CD4-positive, alpha-beta T cell (primary cell): ENCODE measurements at regions not wholly inside any gene's neighbourhood (a gene's known extent, or its start where the extent isn't known, plus 50 kb on each side); places are given as distances from the start of the nearest gene placed in this dataset.

Experiments
- ATAC-seq: fragments of 200-7000 bp; cut with Tn5 transposase; one replicate; pipeline ENCODE4 v1.10.0; 2022; ENCODE audit warnings: mild to moderate bottlenecking; ENCODE audit not compliant: poor library complexity
- CTCF ChIA-PET: fragments of 350-600 bp; sonication (Branson Sonifier 250); formaldehyde crosslinking; loops from one replicate; lab custom pipeline; 2021; ENCODE audit warnings: antibody characterized with exemption, inconsistent platforms; lab: Charles Lee
- POLR2A ChIA-PET: fragments of 350-600 bp; sonication (Branson Sonifier 250); formaldehyde crosslinking; loops from one replicate; lab custom pipeline; 2021; ENCODE audit warnings: antibody characterized with exemption, inconsistent platforms; lab: Charles Lee
- DNase-seq, 14 experiments: peaks; one replicate each; pipeline ENCODE4 v3.0.0-alpha.2; 2013 to 2020; ENCODE audit warnings: mixed read lengths in 2 of 14
- H3K27ac ChIP-seq, 2 donors: one replicate each; pipeline versions ENCODE4 v1.5.1 to v1.7.0; 2013; ENCODE audit warnings: low read length in 2 of 2, low read depth in 1 of 2, mild to moderate bottlenecking in 1 of 2
- H3K27me3 ChIP-seq, 2 experiments: 1 replicate in 1 of 2; 2 replicates in 1 of 2; pipeline versions ENCODE4 v1.6.1 to v1.7.0; 2013; ENCODE audit warnings: low read length in 2 of 2, control low read depth in 1 of 2, mild to moderate bottlenecking in 1 of 2, moderate library complexity in 1 of 2; ENCODE audit not compliant: insufficient read depth in 2 of 2, control insufficient read depth in 1 of 2
- H3K36me3 ChIP-seq: one replicate; pipeline ENCODE4 v1.6.1; 2013; ENCODE audit warnings: low read length, control low read depth; ENCODE audit not compliant: insufficient read depth
- H3K4me1 ChIP-seq: one replicate; pipeline ENCODE4 v1.6.1; 2013; ENCODE audit warnings: low read length, control low read depth; ENCODE audit not compliant: insufficient read depth
- H3K4me3 ChIP-seq: one replicate; pipeline ENCODE4 v1.5.1; 2013; ENCODE audit warnings: mild to moderate bottlenecking, low read length, moderate library complexity
- H3K9me3 ChIP-seq, 2 experiments: 1 replicate in 1 of 2; 2 replicates in 1 of 2; pipeline versions ENCODE4 v1.6.1 to v1.7.0; 2013; ENCODE audit warnings: low read length in 2 of 2, mild to moderate bottlenecking in 2 of 2, control low read depth in 1 of 2, moderate library complexity in 1 of 2; ENCODE audit not compliant: control insufficient read depth in 1 of 2, insufficient read depth in 1 of 2
- H3K27ac Mint-ChIP-seq: one replicate; pipeline ENCODE4 v1.8.0; 2020; ENCODE audit warnings: mixed read lengths
- H3K27me3 Mint-ChIP-seq: one replicate; pipeline ENCODE4 v1.8.0; 2021; ENCODE audit warnings: mixed read lengths
- H3K36me3 Mint-ChIP-seq: one replicate; pipeline ENCODE4 v1.8.0; 2021; ENCODE audit warnings: low read depth, mixed read lengths
- H3K4me1 Mint-ChIP-seq: one replicate; pipeline ENCODE4 v1.8.0; 2021; ENCODE audit warnings: low read depth, mixed read lengths
- H3K4me3 Mint-ChIP-seq: one replicate; pipeline ENCODE4 v1.8.0; 2020; ENCODE audit warnings: mild to moderate bottlenecking, mixed read lengths
- H3K9me3 Mint-ChIP-seq: one replicate; pipeline ENCODE4 v1.8.0; 2020; ENCODE audit warnings: mixed read lengths
- CTCF ChIP-seq: fragments of 200-600 bp; IDR thresholded peaks from one replicate; pipeline ENCODE4 v1.8.0; 2022; ENCODE audit warnings: antibody characterized with exemption, mild to moderate bottlenecking
- intact Hi-C, 2 experiments: fragments of 100-400 bp; cut with DNase I in 1 of 2; cut with micrococcal nuclease in 1 of 2; formaldehyde crosslinking; loops; one replicate each; pipeline versions ENCODE4 v1.15.1 to v1.9.0; 2023 to 2025; cut with DNase I, micrococcal nuclease

- no peaks in the 10 kb centered on the region for H3K9me3 Mint-ChIP-seq
- Histone ChIP-seq H3K27ac (no peak overlapping the region), H3K36me3 (no peaks in the 10 kb centered on the region), H3K27me3 (no peaks in the 10 kb centered on the region), H3K4me3 (no peak overlapping the region), H3K9me3 (no peaks in the 10 kb centered on the region), H3K4me1 (no peaks in the 10 kb centered on the region)
- H3K27ac Mint-ChIP-seq = no peak overlapping the region
- ChIA-PET POLR2A (no interaction called here), CTCF (no interaction called here)
- TF ChIP-seq CTCF = no peak
- H3K36me3 Mint-ChIP-seq = no peaks in the 10 kb centered on the region
- no peak overlapping the region for H3K4me3 Mint-ChIP-seq
- no peaks in the 10 kb centered on the region for H3K27me3 Mint-ChIP-seq
- DNase-seq (no peak), ATAC-seq (no peak)
- intact Hi-C loops = no loop called here
- H3K4me1 Mint-ChIP-seq = no peaks in the 10 kb centered on the region
These were observed 606.7 kb downstream of the PSAT1 start for GRCh38 chr9:78903581-78903980.

GRCh38 chr9:78904686-78905085, 607.8 kb downstream of the PSAT1 start:
- Mint-ChIP-seq H3K27me3 (no peaks in the 10 kb centered on the region), H3K27ac (no peak overlapping the region), H3K4me3 (no peak overlapping the region), H3K36me3 (no peaks in the 10 kb centered on the region), H3K9me3 (no peaks in the 10 kb centered on the region), H3K4me1 (no peaks in the 10 kb centered on the region)
- Histone ChIP-seq H3K4me3 (no peak overlapping the region), H3K36me3 (no peaks in the 10 kb centered on the region), H3K4me1 (no peaks in the 10 kb centered on the region), H3K9me3 (no peaks in the 10 kb centered on the region), H3K27ac (no peak overlapping the region), H3K27me3 (no peaks in the 10 kb centered on the region)
- CTCF ChIA-PET = no interaction called here
- intact Hi-C loops = no loop called here
- no peak for DNase-seq
- POLR2A ChIA-PET = no interaction called here
- no peak for TF ChIP-seq CTCF
- no peak for ATAC-seq

- Mint-ChIP-seq H3K9me3 (no peaks in the 10 kb centered on the region), H3K4me3 (no peak overlapping the region), H3K27me3 (no peaks in the 10 kb centered on the region), H3K36me3 (no peaks in the 10 kb centered on the region), H3K27ac (no peak overlapping the region), H3K4me1 (no peaks in the 10 kb centered on the region)
- DNase-seq = no peak
- H3K36me3 ChIP-seq = no peaks in the 10 kb centered on the region
- H3K4me1 ChIP-seq = no peaks in the 10 kb centered on the region
- no peaks in the 10 kb centered on the region for H3K27me3 ChIP-seq
- TF ChIP-seq CTCF = no peak
- intact Hi-C loops = no loop called here
- H3K4me3 ChIP-seq = no peak overlapping the region
- no peak overlapping the region for H3K27ac ChIP-seq
- ChIA-PET POLR2A (no interaction called here), CTCF (no interaction called here)
- no peak for ATAC-seq
- no peaks in the 10 kb centered on the region for H3K9me3 ChIP-seq
These were observed 608.5 kb downstream of the PSAT1 start for GRCh38 chr9:78905387-78905786.
